Embryonic facial prominence (tissue), 1 donor: ENCODE measurements at regions not wholly inside any gene's neighbourhood (a gene's known extent, or its start where the extent isn't known, plus 50 kb on each side); places are given as distances from the start of the nearest gene placed in this dataset.
"Not testable (repeated sequence)": the region's sequence is repeated elsewhere in the genome, so short reads cannot be mapped to it uniquely, and the experiment has no call there.

ENCODE experiments used
- DNase-seq: peaks from one replicate; pipeline ENCODE4 v3.0.0-alpha.2; 2016; ENCODE audit errors: extremely low spot score

DNA sequence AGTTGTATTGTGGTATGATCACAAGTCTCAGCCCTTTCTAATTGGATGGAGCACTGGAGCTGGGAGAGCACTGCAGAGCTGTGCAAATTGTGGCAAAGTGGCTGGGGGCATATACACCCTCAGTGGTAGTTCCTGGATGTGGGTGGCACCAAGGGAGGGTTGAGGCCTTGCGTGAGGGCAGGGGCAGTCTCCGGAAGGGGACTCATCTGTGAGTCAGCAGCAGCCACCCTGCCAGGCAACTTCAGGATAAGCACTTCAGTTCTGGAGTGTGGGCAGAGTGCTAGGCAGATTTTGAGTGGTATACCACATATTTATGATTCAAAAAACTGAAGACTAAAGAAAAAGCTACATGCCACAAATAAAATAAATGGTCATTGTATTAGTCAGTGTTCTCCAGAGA lies 210.5 kb downstream of the ETV1 start:
- no peak for DNase-seq

DNA sequence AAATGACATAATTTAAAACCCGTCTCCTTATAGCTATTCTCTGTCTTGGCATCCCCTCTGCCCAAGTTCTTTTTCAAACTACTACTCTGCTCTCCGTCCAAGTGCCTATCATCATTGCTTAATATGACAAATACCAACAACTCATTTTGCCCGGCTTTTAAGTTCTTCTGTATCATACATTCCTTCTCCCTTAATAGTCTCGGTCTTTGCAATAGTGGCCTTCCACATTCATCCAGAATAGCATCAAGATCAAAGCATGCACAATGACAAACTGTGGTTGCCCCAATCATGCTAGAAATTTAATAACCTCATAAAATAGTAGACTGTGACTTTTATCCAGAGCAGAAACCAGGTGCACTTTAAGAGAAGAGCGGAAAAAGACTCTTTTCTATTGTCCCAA lies 198.9 kb downstream of the ETV1 start:
- no peak for DNase-seq

DNA sequence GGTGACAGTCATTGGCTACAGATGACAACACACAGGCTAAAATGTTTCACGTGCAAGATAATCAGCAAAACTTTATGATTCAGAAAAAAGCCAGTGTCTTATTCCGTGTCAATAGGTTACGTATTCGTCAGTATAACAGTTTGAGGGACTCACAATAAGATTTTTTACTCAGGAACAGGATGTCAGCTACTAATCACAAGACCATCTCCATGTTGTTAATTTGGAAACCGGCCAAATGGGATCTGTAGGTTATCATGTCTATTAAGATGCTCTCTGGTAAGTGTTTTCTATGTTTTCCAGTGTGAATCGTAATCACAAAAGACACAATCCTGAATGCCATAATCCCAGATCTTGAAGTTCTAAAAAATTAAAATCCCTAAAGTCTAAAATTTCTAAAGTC lies 197.3 kb downstream of the ETV1 start:
- DNase-seq: no peak

DNA sequence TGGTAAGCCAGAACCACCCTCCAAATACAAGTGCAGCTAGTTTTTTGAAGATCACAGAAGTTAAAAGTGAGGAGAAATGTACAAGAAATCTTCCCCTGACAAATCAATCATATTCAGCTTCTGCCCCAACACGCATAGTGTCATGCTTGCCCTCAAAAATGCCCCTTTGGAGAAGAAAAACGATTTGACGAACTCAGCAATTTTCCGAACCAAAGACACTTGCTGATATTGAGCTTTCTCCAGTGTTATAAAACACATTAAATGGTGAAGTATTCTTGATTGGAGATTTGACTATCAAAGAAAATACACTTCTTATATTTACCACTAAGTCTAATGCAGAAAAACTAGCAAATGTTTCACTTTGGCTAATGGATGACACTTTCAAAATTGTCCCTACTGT lies 195.5 kb downstream of the ETV1 start:
- no peak for DNase-seq

DNA sequence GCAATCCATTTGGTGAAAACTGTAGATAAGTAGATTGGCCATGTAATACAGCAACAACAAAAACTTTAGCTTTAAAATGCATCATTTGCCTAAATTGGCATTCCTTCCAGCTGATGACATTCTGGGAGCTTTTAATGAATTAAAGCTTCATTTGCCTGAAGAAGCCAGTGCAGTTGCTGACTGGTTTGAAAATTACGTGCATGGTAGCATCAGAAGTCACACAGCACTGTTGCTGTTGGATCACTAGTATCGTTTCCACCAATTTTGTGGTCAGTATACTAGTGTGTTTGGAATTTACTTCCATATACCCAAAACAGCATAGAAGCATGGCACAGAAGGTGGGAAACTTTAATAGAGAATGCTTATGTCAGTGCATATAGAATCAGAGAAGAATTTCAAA lies 194.9 kb downstream of the ETV1 start:
- no peak for DNase-seq

DNA sequence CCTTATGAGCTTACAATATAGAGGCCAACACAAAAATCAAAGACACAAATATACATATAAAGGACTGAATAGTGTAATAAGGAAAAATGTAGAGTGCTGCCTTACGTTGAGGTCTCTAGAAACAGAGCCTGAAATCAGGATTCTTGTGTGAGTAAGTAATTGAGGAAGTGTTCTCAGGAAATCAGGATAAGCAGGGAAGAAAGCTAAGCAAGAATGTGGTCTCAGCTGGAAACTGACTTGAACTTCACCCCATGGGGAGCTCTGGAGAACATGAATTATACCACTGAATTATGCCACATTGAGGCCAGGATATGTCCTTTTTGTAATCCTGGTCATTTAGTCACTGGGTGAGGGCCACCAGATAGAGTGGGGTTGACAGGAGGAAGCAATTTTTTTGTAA lies 191.9 kb downstream of the ETV1 start:
- DNase-seq: no peak

DNA sequence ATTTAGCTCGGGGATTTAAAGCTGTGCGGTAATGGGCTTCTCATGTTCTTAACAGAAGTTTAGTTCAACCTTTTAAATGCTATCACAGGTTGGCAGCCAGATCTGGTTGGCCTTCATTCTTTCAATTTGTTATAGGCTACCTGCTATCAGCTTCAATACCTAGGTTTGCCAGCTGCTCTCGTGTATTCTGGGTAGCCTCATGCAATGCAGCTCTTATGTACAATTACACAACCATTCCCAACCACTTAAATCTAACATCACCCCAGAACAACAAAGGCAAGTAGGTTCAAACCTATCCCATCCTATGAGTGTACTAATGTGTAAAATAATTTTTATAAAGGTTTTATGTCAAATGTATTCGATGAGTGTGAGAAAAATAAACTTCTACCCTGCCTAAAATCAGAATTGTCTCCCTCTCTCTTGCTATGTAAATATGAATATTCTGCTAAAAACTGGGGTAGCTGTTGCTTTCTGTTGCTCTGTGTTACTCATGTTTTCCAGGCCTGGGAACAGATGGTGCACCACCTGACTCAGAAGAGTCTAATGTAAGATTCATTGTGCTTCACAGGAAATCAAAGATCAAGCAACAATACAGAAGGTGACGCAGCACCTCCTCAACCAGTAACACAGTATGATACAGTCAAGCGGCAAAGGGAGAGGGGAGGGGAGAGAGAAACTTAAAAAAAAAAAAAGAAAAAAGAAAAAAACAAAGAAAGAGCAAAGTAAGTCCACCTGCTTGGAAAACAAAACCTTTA lies 188.6 kb downstream of the ETV1 start:
- DNase-seq: no peak

DNA sequence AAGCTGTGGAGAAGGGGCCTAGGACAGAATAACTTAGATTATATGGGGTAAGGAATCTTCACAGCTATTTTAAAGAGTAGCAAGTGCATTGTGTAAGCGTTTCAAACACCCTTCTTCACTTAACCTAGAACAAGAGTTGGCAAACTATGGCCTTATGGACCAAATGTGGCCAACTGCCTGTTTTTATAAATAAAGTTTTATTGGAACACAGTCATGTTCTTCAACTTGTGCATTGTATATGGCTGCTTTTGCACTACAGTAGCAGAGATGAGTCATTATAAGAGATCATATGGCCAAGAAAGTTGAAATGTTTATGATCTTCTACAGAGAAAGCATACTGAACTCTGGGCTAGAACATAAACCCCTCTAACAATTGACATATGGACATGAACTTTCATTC lies 187.8 kb downstream of the ETV1 start:
- DNase-seq: no peak

DNA sequence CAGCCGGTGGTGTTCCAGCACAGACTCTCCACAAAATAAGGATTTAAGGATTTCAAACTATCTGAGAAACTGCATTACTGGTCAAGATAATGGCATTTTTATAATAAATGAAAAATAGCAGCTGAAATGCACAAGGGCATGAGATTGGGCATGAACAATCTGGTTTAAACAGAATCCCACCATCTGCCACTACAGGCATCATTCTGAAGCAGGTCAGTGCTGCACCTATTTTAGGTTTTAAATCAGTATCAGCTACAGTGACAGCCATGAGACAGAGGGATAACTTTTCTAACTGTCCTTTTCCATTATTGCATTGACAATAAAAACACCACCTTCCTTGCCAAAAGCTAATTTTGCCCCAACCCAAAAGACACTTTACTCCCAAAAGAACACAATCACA lies 186.8 kb downstream of the ETV1 start:
- DNase-seq: no peak

DNA sequence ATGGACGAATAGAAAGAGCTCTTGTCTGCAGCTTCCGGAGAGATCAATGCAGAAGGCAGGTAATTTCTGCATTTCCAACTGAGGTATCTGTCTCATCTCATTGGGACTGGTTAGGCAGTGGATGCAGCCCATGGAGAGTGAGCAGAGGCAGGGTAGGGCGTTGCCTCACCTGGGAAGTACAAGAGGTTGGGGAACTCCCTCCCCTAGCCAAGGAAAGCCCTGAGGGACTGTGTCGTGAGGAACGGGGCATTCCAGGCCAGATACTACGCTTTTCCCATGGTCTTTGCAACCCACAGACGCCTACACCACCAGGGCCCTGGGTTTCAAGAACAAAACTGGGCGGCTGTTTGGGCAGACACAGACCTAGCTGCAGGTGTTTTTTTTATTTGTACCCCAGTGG lies 186.3 kb downstream of the ETV1 start:
- DNase-seq: no peak

DNA sequence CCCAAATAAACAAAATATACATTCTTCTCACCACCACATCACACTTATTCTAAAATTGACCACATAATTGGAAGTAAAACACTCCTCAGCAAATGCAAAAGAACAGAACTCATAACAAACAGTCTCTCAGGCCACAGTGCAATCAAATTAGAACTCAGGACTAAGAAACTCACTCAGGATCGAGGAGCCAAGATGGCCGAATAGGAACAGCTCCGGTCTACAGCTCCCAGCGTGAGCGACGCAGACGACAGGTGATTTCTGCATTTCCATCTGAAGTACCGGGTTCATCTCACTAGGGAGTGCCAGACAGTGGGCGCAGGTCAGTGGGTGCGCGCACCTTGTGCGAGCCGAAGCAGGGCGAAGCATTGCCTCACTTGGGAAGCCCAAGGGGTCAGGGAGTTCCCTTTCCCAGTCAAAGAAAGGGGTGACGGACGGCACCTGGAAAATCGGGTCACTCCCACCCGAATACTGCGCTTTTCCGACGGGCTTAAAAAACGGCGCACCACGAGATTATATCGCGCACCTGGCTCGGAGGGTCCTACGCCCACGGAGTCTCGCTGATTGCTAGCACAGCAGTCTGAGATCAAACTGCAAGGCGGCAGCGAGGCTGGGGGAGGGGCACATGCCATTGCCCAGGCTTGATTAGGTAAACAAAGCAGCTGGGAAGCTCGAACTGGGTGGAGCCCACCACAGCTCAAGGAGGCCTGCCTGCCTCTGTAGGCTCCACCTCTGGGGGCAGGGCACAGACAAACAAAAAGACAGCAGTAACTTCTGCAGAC lies 183.2 kb downstream of the ETV1 start:
- DNase-seq: not testable (repeated sequence)

DNA sequence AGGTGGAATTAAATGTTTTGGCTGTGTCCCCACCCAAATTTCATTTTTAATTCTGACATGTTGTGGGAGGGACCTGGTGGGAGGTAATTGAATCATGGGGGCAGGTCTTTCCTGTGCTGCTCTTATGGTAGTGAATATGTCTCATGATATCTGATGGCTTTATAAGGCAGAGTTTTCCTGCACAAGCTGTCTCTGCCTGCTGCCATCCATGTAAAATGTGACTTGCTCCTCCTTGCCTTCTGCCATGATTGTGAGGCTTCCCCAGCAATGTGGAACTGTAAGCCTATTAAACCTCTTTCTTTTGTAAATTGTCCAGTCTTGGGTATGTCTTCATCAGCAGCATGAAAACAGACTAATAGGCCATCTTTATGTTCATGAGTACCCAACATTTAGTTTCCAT lies 172.2 kb downstream of the ETV1 start:
- not testable (repeated sequence) for DNase-seq

DNA sequence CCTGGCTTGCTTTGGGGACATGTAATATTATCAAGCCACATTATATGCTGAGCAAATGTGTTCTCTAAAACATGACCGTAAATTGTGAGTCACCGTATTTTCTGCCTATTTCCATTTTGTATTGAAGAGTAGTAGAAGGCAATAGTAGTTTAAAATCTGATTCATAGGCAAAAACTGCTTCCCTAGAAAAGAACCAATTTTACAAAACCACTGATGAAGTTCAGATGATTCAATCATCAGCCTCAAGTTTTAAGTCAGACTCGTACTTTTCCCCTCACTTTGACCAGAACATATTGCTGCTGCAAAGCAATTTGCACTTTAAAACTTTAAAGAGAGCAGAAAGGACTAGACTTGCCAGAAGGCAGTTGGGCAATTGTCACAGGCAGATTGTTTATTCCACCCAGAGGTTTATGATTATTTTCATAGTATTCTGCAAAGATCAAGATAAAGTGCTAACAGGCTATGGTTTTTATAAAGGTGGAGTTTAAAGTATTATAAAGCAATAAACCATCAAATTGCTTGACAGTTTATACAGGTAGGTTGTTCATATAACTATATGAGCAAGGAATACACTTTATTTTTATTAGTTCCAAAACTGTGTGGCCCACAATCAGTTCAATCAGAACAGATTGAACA lies 168.2 kb downstream of the ETV1 start:
- DNase-seq: no peak

DNA sequence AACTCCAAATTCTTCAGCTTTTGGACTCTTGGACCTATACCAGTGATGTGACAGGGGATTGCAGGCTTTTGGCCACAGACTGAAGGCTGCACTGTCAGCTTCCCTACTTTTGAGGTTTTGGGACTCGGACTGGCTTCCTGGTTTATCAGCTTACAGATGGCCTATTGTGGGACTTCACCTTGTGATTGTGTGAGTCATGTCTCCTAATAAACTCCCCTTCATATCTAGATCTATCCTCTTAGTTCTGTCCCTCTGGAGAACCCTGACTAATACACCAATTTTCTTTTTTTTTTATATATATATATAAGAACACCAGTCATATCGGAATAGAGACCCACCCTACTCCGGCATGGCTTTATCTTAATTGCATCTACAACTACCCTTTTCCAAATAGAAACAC lies 166.8 kb downstream of the ETV1 start:
- no peak for DNase-seq

DNA sequence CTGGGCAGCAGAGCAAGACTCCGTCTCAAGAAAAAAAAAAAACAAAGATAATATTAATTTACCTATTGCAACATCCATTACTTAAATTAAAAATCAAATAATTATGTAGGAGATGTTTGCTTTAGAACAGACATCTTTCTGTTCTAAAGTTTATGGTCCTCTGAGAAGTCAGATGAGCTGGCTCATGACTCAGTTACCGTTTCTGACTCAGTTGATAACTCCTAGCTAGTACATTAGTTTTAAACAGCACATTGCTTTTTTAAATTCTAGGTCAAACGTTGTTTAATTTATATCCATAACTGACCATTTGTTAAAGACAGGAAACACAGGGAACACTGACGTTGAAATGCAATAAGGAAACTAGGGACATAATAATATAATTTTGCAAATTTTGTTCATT lies 162.7 kb downstream of the ETV1 start:
- no peak for DNase-seq

DNA sequence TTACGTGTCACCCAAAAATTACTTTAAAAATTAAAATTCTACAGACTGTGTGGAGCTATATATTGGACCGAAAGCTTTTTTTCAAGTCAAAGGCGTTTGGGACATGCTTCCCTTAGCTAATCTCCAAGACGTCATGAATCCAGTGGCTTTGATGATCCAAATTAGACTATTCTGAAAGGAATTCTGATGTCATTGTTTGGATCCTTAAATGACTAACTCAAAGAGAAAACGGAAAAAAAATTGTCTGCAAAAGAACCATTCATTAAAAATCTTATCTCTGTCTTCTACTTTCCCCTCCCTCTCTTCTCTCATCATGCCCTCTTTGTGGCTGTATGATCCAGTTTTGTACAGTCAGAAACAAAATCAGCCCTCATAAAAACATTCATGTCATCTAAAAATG lies 161.8 kb downstream of the ETV1 start:
- no peak for DNase-seq

DNA sequence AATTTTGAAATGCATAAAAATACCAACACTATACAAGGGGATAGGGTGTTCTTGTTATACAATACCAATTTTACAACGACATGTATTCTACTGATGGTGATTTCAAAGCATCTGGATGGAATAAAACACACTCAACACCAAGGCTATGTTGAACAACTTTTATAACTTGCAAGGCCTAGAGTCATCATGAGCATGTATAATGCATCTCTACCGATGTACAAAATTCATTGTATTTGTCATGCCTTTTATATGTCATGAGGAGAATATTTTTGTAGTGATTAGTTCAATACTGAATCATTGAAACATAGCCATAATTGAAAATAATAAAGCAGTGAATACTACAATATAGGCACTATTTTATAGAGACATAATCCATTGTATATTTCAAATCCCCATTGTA lies 160.2 kb downstream of the ETV1 start:
- DNase-seq: no peak

DNA sequence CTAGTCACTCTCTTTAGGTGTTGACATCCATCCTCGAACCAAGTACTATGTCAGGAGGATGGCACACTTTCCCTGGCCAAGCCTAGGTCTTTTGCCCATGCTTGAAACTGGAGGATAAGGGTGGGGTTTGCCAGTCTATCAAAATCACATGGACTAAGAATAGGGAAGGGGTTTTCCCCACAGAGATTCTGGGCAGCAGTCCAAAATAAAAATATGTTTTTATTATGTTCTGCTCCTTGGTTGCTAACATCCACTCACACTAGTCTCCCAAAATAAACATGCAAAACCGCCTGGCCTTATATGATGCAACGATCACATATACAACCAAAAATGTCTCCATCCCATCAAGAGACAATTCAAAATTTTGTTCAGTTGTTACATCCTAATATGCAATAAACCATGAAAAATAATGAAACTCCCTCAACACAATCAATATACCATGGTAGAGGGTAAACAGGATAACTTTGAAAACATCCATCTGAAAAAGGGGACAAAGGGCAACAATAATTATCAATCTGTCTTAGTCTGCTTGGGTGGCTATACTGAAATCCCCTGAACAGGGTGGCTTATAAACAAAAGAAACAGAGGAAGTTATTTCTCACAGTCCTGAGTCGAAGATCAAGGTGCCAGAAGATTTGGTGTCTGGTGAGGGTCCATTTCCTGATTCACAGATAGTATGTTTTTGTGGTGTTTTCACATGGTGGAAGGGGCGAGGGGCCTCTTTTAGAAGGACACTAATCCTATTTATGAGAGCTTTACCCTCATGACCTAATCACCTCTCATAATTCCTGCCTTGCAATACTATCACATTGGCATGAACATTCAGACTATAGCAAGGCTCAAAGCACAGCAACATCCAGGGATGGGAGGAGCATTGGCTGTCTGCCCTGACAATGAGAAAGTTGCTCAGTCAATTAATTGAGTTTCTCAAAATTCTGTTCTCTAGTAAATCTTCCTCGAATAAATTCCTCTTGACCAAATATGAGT lies 159.3 kb downstream of the ETV1 start:
- no peak for DNase-seq

DNA sequence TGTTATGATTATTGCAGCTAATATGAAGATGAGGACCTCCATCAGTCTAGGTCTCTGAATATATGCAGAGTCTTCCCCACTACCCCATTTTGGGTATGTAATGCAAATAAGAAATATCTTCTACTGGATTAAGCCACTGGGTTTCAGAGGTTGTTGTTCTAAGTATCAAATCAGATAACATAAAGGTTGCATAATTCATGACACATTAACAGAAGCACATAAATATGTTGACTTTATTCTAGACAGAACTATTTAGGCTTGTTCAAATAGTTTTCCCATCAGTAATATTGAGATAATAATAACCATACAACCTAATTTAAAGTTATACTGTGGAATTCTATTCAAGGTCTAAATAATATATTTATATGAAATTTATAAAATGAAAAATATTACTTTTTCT lies 157.1 kb downstream of the ETV1 start:
- no peak for DNase-seq

DNA sequence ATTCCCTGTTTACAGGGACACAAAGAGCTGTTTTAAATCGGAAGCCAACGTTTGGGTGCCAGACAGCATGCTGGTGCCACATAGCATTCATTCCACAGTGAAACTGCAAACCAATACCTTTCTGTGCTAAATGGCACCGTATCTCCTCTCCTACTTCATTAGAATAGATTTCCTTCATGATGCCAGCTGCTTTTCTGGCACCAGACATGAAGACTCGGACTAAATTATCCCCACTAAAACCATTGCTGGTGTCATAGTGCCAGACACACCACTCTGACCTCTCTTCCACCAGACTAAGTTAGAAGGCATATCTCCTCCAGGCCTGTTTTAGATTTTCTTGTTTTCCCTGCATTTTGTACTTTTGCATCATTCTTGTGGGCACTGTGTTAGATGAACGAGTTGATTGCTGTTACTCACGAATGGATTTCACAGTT lies 155.1 kb downstream of the ETV1 start:
- no peak for DNase-seq

DNA sequence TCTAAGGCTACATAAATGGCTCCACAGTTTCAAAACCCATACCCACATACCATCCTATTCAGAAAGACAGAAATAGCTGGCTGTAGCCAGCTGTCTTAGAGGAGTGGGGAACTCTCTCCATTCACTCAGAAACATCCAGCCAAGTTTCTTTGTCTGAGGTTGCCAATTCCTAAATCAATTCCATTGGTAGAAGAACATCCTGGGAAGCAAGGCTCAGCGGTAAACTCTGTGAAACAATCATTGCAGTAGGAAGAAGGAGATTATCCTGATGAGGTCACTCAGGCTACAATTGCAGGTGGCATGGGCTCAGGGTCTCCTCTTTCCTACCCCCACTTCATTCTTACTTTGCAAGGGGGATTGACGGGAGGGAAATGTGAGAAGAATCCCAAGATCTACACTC lies 154.0 kb downstream of the ETV1 start:
- DNase-seq: no peak

DNA sequence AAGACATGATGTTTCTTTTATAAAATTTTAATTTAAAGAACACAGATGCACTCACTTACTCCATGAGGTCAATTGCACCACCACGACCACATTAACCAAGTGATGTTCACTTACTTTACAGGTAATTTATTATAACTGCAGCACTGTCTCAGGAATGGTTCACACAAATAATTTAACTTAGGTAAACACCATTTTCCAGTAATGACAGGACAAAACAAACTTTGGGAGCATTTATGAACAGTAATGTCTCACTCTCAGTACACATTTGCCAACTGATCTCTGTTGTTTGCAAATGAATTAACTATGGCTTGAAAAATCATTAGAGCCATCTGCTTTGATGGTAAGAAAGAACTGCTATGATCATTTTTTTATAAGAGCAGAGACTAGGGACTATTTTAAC lies 150.4 kb downstream of the ETV1 start:
- DNase-seq: no peak
